HG03095 (cell line): ENCODE measurements at regions not wholly inside any gene's neighbourhood (a gene's known extent, or its start where the extent isn't known, plus 50 kb on each side); places are given as distances from the start of the nearest gene placed in this dataset.
"Not testable (repeated sequence)": the region's sequence is repeated elsewhere in the genome, so short reads cannot be mapped to it uniquely, and the experiment has no call there.

Experiments used
- ATAC-seq: cut with Tn5 transposase; IDR thresholded peaks from one replicate; pipeline ENCODE4 v1.9.1; 2021; ENCODE audit warnings: moderate library complexity; ENCODE audit not compliant: unreplicated experiment

DNA sequence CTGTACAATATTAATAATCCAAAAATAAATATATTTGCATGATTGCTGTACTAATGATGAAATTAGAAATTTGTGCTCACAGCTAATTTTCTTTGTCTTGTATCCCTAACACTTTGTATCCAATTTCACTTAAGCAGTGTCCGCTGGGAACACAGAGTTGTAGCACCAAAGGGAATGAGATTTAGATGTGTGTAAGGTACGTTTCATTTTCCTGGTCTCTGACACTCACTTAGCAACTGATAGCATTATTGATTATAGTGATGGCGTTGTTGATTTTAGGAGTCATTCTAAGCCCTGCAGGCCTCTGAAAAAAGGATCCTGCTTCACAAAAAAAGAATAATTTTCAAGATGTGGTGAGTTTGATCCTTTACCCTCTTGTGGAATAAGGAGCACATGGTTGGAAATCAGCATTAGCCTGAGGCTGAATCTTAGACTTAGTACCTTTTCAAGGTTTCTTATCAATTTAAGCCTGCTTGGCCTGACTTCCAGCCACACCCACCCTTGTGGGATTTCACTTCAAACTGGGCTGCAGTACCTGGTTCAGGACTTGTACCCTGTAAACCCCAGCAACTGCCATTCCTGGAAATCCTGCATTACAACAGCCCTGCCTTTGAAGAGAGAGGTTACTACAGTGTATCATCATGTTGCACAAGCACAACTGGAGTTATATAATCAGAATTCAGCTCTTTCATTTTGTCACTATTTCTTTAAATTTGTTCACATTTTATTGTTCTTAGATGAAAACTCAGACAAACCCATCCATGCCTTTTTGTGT is 116.2 kb downstream of the RND3 start:
- ATAC-seq = no peak

DNA sequence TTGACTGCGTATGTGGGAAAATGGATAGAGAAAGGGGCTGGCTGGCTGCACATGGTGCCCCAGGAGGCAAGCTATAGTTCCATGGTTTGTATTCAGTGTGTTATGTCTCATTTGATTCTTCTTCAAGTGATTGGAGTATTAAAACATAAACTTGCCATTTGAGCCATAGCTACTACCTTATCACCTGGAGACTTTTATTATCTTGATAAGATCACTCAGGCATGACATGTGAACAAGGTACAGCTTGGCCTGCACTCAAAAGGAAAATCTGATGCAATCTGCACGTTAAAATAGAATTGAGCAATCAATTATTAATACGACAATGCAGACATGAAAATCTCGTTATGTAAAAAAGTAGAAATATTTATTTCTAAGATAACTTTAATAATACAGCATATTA is 116.9 kb downstream of the RND3 start:
- ATAC-seq = no peak

DNA sequence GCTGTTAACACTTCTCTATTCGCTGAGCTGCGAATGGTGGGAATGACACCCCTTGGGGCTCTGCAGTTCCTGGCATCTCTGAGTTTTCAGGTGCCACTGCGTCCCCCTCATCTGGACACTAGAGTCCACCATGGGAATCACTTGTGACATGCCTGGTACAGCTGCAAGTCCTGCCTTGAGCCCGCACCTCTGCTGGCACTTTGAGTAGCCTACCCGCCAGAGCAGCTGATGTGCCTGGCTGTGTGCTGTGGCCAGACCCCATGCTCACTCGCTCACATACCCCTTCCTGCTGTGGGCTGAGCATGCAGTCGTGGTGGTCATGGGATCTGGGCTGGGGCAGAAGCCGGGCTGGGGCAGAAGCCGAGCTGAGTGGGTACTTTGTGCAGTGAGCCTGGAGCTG is 117.6 kb downstream of the RND3 start:
- ATAC-seq = no peak

DNA sequence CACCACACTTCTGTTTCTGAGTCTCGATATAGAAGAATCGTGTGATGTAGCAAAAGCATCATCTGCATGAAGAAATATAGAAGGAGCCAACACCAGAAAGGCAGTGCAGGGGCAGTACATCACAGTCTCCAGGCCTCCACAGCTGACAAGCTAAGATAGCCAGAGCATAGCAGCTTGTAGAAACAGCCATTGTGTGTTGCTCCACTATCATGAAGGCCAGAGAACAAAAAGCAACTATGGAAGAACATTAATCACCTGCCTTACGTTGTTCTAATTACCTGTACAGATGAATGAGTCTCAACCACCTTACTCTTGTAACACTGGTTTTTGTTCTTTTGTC is 129.0 kb downstream of the RND3 start:
- ATAC-seq = no peak

DNA sequence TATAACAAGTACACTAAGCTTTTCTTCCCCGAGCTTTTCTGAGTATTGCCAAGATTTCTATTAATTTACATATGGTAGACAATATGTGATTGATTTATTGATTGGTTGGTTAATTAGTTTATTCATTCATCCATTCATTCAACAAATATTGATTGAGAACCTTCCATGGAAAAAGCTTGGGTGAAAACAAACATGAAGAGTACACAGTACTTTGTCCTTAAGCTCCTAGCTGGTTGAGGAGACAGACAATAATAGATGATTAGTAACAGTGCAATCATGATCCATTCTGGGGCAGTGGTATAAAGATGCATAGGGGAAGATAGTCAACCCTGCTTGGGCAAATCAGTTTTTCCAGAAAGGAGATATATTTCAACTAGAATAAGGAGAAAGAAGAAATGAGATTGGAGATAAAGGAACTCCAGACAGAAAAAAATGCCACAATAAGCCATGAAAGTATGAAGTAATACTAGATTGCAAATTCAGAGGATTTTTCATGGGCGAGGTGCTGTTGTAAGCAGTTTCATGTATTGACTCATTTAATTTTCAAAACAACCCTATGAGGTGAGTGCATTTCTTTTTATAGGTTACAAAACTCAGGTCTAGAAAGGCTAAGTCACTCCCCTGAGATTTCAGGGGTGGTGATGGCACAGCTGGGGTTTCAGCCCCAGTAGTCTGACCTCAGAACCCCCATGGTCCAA is 129.5 kb downstream of the RND3 start:
- peak; percentile 97 for ATAC-seq

DNA sequence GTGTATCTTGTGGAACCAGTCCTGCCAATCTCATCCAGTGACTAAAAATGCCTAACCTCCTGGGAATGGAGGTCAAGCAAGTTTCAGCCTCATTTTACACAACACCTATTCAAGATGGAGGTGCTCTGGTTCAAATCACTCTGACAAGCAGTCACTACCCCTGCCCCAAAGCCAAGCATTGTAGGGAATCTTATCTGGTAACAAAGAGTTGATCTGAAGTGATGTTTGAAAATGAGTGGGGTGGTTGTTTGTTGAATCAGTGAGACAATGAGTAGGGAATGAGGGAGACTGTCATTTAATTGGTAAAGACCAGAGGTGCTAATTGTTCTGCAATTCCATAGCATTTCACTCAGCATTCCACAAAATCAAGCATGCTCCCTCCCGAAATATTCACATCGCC is 132.0 kb downstream of the RND3 start:
- no peak for ATAC-seq

DNA sequence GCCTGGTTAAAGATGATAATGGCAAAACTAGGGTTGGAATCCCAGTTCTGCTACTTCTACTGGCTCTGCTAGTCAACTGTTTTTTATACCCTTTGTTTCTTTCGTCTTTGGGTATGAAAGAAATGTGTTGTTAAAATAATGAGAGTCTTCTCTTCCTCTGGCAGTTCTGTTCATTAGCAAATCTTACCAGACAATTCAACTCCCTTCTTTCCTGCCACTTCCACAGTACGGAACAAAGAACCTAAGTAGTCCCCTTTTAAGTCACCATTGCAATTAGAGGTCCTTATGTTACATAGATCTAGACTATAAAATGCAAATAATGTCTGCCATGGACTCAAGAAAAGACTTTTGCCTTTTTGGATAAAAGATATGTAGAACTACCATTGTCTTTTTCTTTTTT is 134.1 kb downstream of the RND3 start:
- no peak for ATAC-seq

DNA sequence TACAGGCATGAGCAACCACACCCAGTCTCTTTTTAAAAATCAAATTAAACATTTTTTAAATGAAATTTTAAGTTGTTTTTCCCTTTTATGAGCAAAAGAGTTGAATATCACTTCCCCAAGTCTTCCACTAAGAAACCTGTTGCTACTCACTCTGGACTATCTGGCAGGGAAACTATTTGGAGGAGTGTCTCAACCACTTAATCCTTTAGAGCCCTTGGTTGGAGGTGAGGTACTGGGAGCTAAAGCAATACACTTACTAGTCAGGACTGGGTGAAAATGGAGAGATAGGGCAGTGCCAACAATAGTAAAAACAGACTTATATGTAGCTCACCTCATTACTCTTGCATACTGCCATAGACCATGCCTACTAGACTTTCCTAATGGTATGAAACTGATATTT is 135.5 kb downstream of the RND3 start:
- ATAC-seq = no peak

DNA sequence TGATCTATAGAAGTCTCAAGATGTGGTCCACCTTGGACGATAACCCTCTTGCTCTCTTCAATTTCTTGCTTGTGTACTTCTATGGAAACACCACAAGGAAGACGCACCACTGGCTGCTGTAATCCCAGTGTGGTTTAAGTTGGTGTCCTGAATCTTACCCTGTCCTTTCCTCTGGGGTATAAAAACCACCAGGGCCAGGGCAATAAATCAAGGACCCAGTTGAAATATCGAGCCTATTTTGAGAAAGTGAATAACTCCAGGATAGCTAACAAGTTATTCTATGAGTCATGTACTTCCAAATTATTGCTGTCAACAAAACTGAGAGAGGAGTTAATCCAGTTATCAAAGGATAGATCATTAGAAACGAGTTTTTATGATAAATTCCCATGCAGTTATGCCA is 137.0 kb downstream of the RND3 start:
- ATAC-seq = no peak

DNA sequence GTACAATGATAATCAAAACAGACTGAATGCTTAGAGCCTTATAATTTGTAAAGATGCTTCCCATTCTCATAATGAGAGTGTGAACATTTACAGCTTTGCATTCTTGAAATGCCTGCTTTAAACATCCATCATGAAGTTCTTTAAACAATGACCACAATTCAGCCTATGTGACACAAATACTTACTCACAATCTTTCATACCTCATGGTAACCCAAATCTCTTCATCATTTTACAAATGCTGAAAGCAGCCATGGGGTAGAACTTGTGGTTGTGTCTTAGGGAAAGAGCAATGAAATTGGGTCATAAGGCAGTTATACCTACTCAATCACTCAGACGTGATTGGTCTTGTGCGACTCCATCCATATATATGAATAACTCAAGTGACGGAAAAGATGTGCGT is 140.7 kb downstream of the RND3 start:
- ATAC-seq = no peak

DNA sequence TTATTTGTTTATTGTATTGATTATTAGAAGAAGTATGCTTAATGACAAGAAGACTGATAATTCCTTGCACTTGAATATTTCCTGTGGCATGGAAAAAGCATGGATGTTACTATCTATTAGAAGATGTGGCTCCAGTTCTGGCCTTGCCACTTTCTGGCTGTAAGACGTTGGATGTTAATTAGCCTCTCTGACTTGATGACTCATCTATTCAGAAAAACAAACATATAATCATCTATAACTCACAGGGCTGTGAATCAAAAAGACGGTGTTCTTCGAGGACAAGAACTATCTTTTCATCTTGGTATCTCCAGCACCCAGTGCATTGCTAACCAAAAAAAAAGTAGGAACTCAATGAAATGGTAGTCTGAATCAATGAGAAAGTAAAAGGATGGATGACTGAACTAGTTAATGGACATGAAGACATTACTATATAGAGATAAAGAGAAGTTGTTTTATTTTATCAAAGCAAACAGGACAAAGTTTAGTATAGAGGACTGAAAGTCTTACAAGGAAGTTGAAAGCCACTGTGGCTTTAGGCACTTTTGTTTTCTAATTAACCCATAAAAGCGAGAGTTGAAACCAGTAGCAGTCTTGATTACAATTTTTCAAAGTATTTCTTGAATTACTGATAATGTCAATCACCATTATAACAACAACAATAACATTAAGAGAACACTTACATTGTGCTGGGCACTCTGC is 145.3 kb downstream of the RND3 start:
- ATAC-seq = no peak

DNA sequence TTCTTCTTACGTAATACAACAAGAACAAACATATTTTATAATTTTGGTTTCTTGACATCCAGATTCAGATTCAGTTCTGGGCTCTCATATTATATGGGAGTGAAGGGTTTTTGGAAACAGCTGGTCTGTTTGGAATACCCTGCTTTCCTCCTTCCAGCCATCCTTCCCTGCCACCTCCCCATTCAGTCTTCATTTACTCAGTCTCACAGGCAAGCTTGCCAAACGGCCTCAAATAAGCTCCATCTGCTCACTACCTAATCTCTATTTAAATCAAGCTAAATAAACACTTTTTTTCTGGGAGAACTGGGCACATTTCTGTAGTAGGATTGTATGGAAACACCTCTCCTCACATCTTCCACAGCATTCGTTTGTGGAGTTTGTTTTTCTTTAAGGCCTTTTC is 147.5 kb downstream of the RND3 start:
- no peak for ATAC-seq

DNA sequence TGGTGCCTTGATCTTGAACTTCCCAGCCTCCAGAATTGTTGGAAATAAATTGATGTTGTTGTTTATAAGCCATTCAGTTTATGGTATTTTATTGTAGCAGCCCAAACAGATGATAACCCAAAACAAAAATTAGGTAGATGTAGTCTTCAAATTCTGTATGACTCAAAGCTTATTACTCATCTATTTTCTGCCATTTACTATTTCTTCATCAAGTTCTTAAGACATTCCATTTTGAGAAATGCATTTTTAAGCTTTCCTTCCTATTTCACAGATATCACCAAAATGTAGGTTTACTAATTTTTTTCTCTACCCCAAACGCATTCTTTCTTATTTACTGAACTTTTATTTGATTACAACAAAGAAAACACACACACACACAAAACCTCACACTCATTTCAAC is 148.2 kb downstream of the RND3 start:
- ATAC-seq = no peak

DNA sequence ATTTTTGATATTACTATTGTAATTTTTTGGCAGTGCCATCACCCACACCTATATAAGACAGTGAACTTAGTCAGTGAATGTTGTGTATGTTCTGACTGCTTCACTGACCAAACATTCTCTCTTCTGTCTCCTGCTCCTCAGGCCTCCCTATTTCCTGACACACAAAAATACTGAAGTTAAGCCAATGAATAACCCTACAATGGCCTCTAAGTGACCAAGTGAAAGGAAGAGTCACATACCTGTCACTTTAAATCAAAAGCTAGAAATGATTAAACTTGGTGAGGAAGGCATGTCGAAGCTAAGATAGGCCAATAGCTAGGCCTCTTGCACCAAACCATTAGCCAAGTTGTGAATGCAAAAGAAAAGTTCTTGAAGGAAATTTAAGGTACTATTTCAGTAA is 151.9 kb downstream of the RND3 start:
- ATAC-seq = no peak

DNA sequence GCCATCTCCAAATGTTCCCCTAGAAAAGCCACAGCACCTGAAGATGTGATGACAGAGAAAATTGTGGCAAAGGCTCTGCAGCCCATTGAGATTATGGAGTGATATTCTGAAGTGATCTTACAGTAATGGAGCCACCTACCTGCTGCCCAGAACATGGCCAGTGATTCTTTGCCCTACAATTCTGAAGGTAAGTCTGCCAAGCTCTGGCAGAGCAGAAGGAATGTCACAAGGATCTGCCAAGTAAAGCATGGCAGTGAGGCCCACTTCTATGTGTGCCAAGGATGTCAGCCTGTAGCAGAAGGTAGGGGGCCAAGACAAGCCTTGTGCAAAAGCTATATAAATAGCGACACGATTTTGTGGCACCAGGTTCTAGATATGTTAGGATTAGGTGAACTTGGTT is 155.1 kb downstream of the RND3 start:
- ATAC-seq = no peak

DNA sequence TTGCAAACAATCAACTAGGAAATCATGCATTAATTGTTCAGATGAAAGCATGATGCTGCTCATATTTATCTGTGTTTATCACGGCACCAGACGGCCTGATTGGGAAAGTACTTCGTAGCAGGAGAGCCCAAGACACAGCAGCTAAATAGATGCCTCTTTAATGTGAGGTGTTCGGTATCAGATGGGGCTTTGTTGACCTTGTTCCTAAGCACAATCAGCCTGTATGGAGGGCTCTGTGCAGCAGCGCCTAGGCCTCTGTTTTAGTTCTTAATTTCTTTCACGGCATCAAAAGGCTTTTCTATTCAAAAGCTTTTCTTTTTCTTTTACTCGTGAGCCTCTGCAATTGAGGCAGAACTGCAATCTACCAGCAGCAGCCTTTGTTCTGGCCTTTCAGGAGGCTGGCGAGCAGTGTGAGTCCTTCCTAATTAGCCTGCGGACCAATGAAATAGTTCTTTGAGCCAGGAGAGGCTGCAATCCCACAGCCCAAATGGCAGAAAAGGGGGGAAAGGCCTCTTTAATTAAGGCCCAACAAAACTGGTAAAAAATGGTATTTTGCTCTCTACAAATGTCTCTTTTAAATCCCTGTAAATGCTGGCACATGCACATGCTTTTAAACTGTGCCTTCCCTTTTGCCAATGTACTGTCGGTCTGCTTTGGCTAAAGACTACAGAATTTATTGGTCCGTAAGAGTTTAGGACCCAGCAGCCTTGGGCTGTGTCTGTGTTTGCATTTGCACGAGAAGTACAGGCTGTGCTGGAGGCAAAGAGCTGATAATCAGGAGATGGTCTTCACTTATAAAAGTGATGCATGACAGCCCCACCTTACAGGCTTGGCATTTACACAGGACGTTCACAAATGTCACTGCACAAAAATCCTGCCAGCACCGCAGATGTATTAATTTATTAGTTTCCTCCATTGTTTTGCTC is 159.6 kb downstream of the RND3 start:
- no peak for ATAC-seq

DNA sequence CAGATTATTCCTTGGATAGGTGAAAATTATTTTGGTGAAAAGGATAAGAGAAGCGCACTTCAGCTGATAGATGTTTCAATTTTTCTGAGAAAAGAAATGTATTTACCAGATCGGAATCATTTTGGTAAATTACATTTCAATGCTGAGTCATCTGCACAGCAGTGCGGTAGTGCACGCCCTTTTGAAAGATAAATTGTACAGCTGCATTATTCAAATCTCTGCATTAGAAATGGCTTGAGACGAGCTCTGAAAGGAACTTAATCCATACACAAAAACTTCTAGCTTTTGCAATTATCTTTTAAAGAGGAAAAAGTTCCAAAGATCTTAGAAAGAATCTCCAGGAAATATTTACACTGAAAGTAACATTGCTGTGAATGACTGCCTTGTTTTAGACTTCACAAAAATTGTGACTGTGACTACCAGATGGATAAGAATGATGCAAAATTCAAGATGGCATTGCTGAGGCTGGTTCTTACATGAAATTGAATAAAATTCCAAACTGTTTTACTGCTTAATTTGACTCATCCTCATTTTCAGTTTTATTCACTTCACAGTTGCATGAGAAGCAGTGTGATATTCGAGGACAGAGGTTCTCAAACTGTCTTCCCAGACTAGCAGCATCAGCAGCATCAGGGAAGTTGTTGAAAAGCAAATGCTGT is 161.7 kb downstream of the RND3 start:
- ATAC-seq = no peak

DNA sequence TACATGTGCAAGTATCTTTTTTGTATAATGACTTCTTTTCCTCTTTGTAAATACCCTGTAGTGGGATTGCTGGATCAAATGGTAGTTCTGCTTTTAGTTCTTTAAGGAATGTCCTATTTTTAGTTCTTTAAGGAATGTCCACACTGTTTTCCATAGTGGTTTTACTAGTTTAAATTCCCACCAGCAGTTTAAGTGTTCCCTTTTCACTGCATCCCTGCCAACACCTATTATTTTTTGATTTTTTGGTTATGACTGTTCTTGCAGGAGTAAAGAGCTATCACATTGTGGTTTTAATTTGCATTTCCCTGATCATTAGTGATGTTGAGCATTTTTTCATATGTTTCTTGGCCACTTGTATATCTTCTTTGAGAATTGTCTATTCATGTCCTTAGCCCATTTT is 164.4 kb downstream of the RND3 start:
- ATAC-seq = not testable (repeated sequence)

DNA sequence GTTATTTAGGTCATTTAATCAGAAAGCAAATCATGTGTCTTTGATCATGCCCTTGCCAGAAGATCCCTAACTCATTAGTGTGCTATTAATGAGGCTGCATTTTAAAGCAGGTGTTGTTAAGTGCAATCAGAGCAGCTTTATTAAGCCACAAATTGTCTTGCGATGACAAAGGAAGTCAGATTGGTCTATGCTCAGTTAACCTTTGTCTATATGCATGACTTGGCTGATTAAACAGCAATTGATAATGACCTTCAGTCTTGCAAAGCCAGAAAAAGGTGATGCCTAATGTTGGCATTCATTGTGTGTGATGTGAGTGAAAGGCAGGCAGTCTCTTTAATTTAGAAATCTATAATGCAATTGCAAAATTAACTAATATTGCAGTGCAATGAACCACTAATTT is 166.9 kb downstream of the RND3 start:
- ATAC-seq = no peak

DNA sequence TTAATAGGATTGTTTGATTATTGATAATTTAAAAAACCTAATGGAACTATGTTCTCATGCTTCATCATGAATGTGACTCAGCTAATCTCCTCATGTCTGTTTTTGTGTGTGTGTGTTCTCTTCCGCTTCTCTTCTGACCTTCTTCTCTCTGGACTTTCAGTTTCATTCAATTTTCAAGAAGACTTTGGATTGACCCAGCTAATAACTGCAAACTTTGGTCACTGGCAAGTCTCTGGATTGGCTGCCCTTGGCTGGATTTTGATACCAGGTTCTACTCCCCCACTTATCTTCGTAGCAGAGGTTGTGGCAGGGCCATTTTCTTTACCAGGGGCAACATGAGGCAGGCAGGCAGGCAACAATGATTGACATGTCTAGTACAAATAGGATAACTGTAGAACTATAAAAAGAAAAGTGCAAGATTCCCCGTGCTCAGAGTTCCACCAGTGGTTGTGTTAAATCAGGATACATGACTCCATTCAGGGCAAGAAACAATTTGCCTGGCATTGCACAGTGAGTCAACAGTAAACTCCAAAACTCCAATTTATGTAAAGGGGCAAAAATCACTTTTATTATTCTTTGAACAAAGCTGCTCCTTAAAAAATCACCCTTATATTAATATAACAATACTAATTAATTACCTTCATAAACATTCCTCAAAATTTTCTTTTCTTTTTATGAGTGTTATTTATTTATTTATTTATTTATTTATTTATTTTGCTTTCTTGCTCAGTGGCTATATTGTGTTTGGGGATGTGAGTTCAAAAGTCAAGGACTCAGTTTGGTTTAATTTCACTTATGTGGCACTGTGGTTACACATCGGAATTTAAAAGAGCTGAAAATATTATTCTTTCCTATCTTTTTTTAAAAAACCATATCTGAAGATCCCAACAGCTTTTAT is 167.6 kb downstream of the RND3 start:
- no peak for ATAC-seq
